ENCODE measurements at regions not wholly inside any gene's neighbourhood (a gene's known extent, or its start where the extent isn't known, plus 50 kb on each side); places are given as distances from the start of the nearest gene placed in this dataset.

DNA sequence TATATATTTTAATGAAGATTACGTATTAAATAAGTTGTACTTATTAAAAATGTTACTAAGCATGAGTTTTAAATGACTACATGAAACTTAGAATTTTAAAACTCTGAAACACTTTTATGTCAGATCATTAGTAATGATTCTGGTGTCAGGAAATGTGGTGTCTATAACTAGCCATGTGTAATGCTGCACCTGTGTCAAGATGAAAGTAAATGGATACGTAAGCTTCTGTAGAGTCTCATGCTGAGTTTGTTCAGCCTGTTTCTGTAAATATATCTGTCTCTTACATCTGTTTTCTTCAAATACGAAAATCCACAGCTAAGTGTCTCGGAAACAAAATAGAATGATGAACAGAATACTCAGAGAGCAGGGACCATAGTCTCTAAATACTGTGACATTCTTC lies 278.0 kb upstream of the SMC2 start:
- H3K4me2 ChIP-seq (ENCODE audit: low read length): no peak overlapping the region
- TF ChIP-seq, protein P1, sequence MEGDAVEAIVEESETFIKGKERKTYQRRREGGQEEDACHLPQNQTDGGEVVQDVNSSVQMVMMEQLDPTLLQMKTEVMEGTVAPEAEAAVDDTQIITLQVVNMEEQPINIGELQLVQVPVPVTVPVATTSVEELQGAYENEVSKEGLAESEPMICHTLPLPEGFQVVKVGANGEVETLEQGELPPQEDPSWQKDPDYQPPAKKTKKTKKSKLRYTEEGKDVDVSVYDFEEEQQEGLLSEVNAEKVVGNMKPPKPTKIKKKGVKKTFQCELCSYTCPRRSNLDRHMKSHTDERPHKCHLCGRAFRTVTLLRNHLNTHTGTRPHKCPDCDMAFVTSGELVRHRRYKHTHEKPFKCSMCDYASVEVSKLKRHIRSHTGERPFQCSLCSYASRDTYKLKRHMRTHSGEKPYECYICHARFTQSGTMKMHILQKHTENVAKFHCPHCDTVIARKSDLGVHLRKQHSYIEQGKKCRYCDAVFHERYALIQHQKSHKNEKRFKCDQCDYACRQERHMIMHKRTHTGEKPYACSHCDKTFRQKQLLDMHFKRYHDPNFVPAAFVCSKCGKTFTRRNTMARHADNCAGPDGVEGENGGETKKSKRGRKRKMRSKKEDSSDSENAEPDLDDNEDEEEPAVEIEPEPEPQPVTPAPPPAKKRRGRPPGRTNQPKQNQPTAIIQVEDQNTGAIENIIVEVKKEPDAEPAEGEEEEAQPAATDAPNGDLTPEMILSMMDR (IDR thresholded peaks at IDR 0.05; ENCODE audit: low read length): no peak
- no peak for TF ChIP-seq EZH2 (IDR thresholded peaks at IDR 0.05; ENCODE audit: borderline replicate concordance, low read length)
- no peaks in the 10 kb centered on the region for H3K9me3 ChIP-seq (ENCODE audit: low read length)
- no peaks in the 10 kb centered on the region for H3K79me2 ChIP-seq (ENCODE audit: insufficient read depth, low read length)
- H3K4me3 ChIP-seq (ENCODE audit: low read depth, low read length, poor library complexity, severe bottlenecking): no peak overlapping the region
- no peak overlapping the region for H3K9ac ChIP-seq (ENCODE audit: low read length)
- no peaks in the 10 kb centered on the region for H3K4me1 ChIP-seq (ENCODE audit: insufficient read depth, low read length, severe bottlenecking)
- H3K9me2 ChIP-seq (ENCODE audit: low read depth, low read length): no peaks in the 10 kb centered on the region
- H3K27ac ChIP-seq (ENCODE audit: low read depth, low read length, poor library complexity, severe bottlenecking): no peak overlapping the region
- H4K20me1 ChIP-seq (ENCODE audit: insufficient read depth, low read length): no peaks in the 10 kb centered on the region
- no peaks in the 10 kb centered on the region for H3K36me3 ChIP-seq (ENCODE audit: insufficient read depth, low read length)
- no peak overlapping the region for H2AFZ ChIP-seq (ENCODE audit: low read length)
- H3K27me3 ChIP-seq (ENCODE audit: insufficient read depth, low read length): no peaks in the 10 kb centered on the region
- H3F3A ChIP-seq (ENCODE audit: insufficient read depth, low read length): no peaks in the 10 kb centered on the region

DNA sequence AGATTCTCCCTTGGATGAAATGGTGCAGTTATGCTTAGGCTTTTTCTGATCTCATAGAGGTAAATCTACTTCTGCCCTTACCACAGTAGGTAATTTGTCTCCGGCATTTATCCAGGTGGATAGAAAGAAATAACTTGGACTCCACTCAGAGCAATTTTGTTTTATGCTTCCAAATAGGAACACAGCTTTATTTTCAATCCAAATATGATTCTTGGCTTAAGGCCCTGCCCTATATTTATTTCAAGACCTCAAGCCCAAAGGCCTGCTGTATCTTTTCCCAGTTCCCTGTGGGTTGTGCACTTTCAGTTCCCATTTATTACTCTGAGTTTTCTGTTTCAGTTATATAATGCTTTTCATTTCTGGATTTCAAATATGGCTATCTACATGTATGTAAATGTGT lies 274.2 kb upstream of the SMC2 start:
- Histone ChIP-seq H2AFZ (ENCODE audit: low read length) (no peak overlapping the region), H3F3A (ENCODE audit: insufficient read depth, low read length) (no peaks in the 10 kb centered on the region), H3K9me3 (ENCODE audit: low read length) (no peaks in the 10 kb centered on the region), H3K79me2 (ENCODE audit: insufficient read depth, low read length) (no peaks in the 10 kb centered on the region), H3K4me2 (ENCODE audit: low read length) (no peak overlapping the region), H3K9ac (ENCODE audit: low read length) (no peak overlapping the region), H3K36me3 (ENCODE audit: insufficient read depth, low read length) (no peaks in the 10 kb centered on the region), H3K27ac (ENCODE audit: low read depth, low read length, poor library complexity, severe bottlenecking) (no peak overlapping the region), H3K9me2 (ENCODE audit: low read depth, low read length) (no peaks in the 10 kb centered on the region), H3K4me1 (ENCODE audit: insufficient read depth, low read length, severe bottlenecking) (no peaks in the 10 kb centered on the region), H4K20me1 (ENCODE audit: insufficient read depth, low read length) (no peaks in the 10 kb centered on the region), H3K27me3 (ENCODE audit: insufficient read depth, low read length) (no peaks in the 10 kb centered on the region), H3K4me3 (ENCODE audit: low read depth, low read length, poor library complexity, severe bottlenecking) (no peak overlapping the region)
- TF ChIP-seq EZH2 (IDR thresholded peaks at IDR 0.05; ENCODE audit: borderline replicate concordance, low read length): no peak
- TF ChIP-seq, protein P1 (IDR thresholded peaks at IDR 0.05; ENCODE audit: low read length): no peak

DNA sequence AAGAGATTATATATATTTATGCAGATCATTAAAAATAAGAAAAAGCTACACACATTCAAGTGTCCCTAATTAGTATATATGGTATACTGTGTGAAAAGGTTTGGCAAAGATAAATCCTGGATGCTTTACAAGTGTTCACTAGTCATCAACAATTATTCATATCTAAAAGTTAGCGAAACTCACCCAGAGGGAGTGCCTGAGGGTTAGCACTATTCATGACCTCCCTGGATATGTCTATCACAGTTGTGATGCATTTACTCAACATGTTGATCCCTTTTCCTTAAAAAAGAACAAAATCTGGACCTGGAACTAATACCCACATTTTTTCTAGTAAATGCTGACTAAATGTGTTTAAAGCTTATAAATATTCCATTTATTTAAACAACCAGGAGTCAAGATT lies 273.0 kb upstream of the SMC2 start:
- H2AFZ ChIP-seq (ENCODE audit: low read length): no peak overlapping the region
- no peak overlapping the region for H3K9ac ChIP-seq (ENCODE audit: low read length)
- no peaks in the 10 kb centered on the region for H3K4me1 ChIP-seq (ENCODE audit: insufficient read depth, low read length, severe bottlenecking)
- H3K79me2 ChIP-seq (ENCODE audit: insufficient read depth, low read length): no peaks in the 10 kb centered on the region
- no peak overlapping the region for H3K4me3 ChIP-seq (ENCODE audit: low read depth, low read length, poor library complexity, severe bottlenecking)
- H3K36me3 ChIP-seq (ENCODE audit: insufficient read depth, low read length): no peaks in the 10 kb centered on the region
- TF ChIP-seq, protein P1 (IDR thresholded peaks at IDR 0.05; ENCODE audit: low read length): no peak
- no peak for TF ChIP-seq EZH2 (IDR thresholded peaks at IDR 0.05; ENCODE audit: borderline replicate concordance, low read length)
- no peaks in the 10 kb centered on the region for H4K20me1 ChIP-seq (ENCODE audit: insufficient read depth, low read length)
- H3K9me2 ChIP-seq (ENCODE audit: low read depth, low read length): no peaks in the 10 kb centered on the region
- H3K4me2 ChIP-seq (ENCODE audit: low read length): no peak overlapping the region
- H3F3A ChIP-seq (ENCODE audit: insufficient read depth, low read length): no peaks in the 10 kb centered on the region
- H3K9me3 ChIP-seq (ENCODE audit: low read length): no peaks in the 10 kb centered on the region
- no peaks in the 10 kb centered on the region for H3K27me3 ChIP-seq (ENCODE audit: insufficient read depth, low read length)
- H3K27ac ChIP-seq (ENCODE audit: low read depth, low read length, poor library complexity, severe bottlenecking): no peak overlapping the region
